NT2/D1 (cell line): ENCODE measurements at regions not wholly inside any gene's neighbourhood (a gene's known extent, or its start where the extent isn't known, plus 50 kb on each side); places are given as distances from the start of the nearest gene placed in this dataset.
"Not testable (repeated sequence)": the region's sequence is repeated elsewhere in the genome, so short reads cannot be mapped to it uniquely, and the experiment has no call there.

Experiments
- DNase-seq: peaks from one replicate; pipeline ENCODE4 v3.0.0-alpha.2; 2011; ENCODE audit warnings: low read depth, low spot score
- H3K27me3 ChIP-seq: 2 replicates; pipeline ENCODE4 v1.6.0; 2011; ENCODE audit warnings: mild to moderate bottlenecking; ENCODE audit not compliant: insufficient read length, insufficient read depth
- H3K36me3 ChIP-seq: 2 replicates; pipeline ENCODE4 v1.6.1; 2011; ENCODE audit warnings: mild to moderate bottlenecking, low read length, mixed read lengths; ENCODE audit not compliant: insufficient read depth, insufficient read length
- H3K4me1 ChIP-seq: 2 replicates; pipeline ENCODE4 v1.5.1; 2011; ENCODE audit not compliant: insufficient read depth, insufficient read length
- H3K4me3 ChIP-seq: 2 replicates; pipeline ENCODE4 v1.5.1; 2011; ENCODE audit warnings: low read depth; ENCODE audit not compliant: insufficient read length
- H3K9ac ChIP-seq: 2 replicates; pipeline ENCODE4 v1.6.0; 2011; ENCODE audit warnings: low read depth; ENCODE audit not compliant: insufficient read length
- H3K9me3 ChIP-seq: 2 replicates; pipeline ENCODE4 v1.5.1; 2011; ENCODE audit warnings: mild to moderate bottlenecking, low read length; ENCODE audit not compliant: insufficient read depth
- SUZ12 ChIP-seq: IDR thresholded peaks from 2 replicates; pipeline ENCODE4 v1.6.1; 2011; ENCODE audit not compliant: insufficient read length, insufficient read depth; ENCODE audit errors: extremely low read depth
- YY1 ChIP-seq: IDR thresholded peaks from 2 replicates; pipeline ENCODE4 v1.6.1; 2011; ENCODE audit not compliant: insufficient read length, insufficient read depth
- ZNF274 ChIP-seq: IDR thresholded peaks from 2 replicates; pipeline ENCODE4 v1.6.1; 2011; ENCODE audit warnings: mild to moderate bottlenecking, low read depth, low read length

DNA sequence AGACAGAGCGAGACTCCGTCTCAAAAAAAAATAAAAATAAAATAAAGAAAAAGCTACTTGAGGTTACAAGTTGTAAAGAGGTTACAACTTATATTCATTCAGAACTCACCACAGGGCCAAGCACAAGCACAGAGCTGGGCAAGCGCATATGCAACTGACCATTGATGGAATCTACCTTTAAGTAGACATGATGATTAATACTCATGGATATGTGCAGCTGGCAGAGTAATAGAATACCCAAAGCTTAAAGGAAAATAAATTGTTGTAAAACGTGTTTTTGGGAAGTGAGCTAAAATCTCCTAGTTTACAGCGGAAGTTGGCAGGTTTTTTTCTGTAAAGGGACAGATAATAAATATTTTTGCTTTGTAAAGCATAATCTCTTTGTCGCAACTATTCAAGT lies 111.6 kb downstream of the TMEM168 start:
- no peak for DNase-seq
- Histone ChIP-seq H3K4me1 (no peaks in the 10 kb centered on the region), H3K27me3 (no peaks in the 10 kb centered on the region), H3K4me3 (no peak overlapping the region), H3K9me3 (no peaks in the 10 kb centered on the region), H3K36me3 (no peaks in the 10 kb centered on the region), H3K9ac (no peak overlapping the region)
- TF ChIP-seq ZNF274, result no peak
- TF ChIP-seq SUZ12, result no peak
- TF ChIP-seq YY1, result no peak

DNA sequence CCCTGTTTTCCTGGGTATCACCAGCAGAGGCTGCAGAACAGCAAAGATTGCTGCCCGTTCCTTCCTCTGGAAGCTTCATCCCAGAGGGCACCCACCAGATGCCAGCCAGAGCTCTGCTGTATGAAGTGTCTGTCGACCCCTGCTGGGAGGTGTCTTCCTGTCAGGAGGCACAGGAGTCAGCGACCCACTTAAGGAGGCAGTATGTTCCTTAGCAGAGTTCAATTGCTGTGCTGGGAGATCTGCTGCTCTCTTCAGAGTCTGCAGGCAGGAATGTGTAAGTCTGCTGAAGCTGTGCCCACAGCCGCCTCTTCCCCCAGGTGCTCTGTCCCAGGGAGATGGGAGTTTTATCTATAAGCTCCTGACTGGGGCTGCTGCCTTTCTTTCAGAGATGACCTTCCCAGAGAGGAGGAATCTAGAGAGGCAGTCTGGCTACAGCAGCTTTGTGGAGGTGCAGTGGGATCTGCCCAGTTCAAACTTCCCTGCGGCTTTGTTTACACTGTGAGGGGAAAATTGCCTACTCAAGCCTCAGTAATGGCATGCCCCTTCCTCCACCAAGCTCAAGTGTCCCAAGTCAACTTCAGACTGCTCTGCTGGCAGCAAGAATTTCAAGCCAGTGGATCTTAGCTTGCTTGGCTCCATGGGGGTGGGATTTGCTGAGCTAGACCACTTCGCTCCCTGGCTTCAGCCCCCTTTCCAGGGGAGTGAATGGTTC lies 100.6 kb downstream of the TMEM168 start:
- not testable (repeated sequence) for H3K9ac ChIP-seq, H3K4me1 ChIP-seq, H3K9me3 ChIP-seq, H3K27me3 ChIP-seq, H3K4me3 ChIP-seq, DNase-seq, H3K36me3 ChIP-seq

DNA sequence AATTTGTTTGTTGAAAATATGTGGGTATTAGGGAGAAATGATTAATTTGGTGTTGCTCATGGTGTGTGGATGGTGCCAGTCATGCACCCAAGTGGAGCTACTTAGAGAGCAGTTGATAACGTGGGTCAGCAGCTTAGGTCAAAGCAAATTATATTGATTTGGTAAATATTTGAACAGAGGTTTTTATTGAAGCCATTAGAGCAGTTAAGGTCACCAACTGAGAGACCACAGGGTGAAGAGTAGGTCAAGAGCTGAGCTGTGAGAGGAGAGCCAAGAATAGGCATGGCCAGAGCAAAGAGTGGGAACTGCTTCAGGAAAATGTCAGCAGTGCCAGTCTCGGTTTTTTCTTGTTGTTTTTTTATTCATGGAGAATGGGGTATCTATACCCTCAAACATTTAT lies 97.9 kb downstream of the TMEM168 start:
- Histone ChIP-seq H3K4me3 (no peak overlapping the region), H3K27me3 (no peaks in the 10 kb centered on the region), H3K36me3 (no peaks in the 10 kb centered on the region), H3K9me3 (no peaks in the 10 kb centered on the region), H3K9ac (no peak overlapping the region), H3K4me1 (peaks cover 4% of the 10 kb centered on the region)
- no peak for DNase-seq
- no peak for TF ChIP-seq ZNF274
- TF ChIP-seq YY1, result no peak
- TF ChIP-seq SUZ12, result no peak

- not testable (repeated sequence) for H3K36me3 ChIP-seq, H3K27me3 ChIP-seq, H3K4me1 ChIP-seq, DNase-seq, H3K4me3 ChIP-seq, H3K9ac ChIP-seq, H3K9me3 ChIP-seq
Observed at GRCh38 chr7:112697211-112697610, 93.0 kb downstream of the TMEM168 start.

GRCh38 chr7:112699725-112700513 lies 90.3 kb downstream of the TMEM168 start:
- Histone ChIP-seq H3K4me1 (no peaks in the 10 kb centered on the region), H3K27me3 (no peaks in the 10 kb centered on the region), H3K9me3 (no peaks in the 10 kb centered on the region), H3K4me3 (no peak overlapping the region), H3K9ac (no peak overlapping the region), H3K36me3 (no peaks in the 10 kb centered on the region)
- no peak for TF ChIP-seq ZNF274
- no peak for TF ChIP-seq YY1
- no peak for TF ChIP-seq SUZ12
- no peak for DNase-seq

DNA sequence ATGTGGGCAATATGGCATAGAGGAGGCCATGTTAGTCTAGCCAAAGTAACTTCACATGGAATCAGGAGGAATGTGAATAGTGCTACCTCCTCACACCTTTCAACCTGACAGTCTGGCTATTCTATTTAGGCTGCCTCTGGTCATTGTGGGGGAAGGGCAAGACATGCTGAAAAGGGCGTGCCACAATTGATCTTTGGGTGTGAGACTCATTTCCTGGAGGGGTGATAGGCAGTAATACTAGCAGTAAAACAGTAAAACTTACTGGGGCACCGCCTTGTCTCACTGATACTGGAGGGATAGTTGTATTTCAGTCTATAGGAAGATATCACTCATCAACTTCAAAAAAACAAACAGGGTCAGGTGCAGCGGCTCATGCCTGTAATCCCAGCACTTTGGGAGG lies 88.7 kb downstream of the TMEM168 start:
- TF ChIP-seq ZNF274 (no peak), SUZ12 (no peak), YY1 (no peak)
- Histone ChIP-seq H3K36me3 (no peaks in the 10 kb centered on the region), H3K4me1 (no peaks in the 10 kb centered on the region), H3K27me3 (no peaks in the 10 kb centered on the region), H3K4me3 (no peak overlapping the region), H3K9me3 (no peaks in the 10 kb centered on the region), H3K9ac (no peak overlapping the region)
- no peak for DNase-seq

DNA sequence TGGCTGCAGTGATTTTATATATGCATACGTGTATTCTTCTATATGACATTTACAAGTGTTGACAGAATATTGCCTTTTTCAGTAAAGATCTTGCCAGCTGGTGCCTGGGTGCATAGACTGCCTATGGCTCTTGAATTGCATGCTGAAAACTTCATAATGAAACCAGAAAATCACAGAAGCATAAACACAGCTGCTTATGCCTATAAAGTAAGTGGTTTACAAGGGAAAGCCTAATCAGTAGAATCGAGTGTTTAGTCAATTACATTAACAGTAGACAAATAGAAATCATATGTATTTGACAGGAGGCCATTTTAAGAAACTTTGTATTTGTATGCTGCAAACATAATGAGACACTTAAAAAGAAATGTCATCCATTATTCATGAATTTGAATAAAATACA lies 82.5 kb downstream of the TMEM168 start:
- no peak for DNase-seq
- Histone ChIP-seq H3K36me3 (no peaks in the 10 kb centered on the region), H3K27me3 (no peaks in the 10 kb centered on the region), H3K9ac (no peak overlapping the region), H3K4me3 (no peak overlapping the region), H3K9me3 (no peaks in the 10 kb centered on the region), H3K4me1 (no peaks in the 10 kb centered on the region)
- no peak for TF ChIP-seq ZNF274
- TF ChIP-seq YY1, result no peak
- TF ChIP-seq SUZ12, result no peak
